DMS79 (cell line): ENCODE measurements at regions not wholly inside any gene's neighbourhood (a gene's known extent, or its start where the extent isn't known, plus 50 kb on each side); places are given as distances from the start of the nearest gene placed in this dataset.

Source experiments
- DNase-seq: peaks from one replicate; lab custom pipeline; 2025; lab: John Stamatoyannopoulos, UW

GRCh38 chr11:130711193-130711592 lies 205.1 kb downstream of the SNX19 start:
- no peak for DNase-seq

GRCh38 chr11:130712480-130712879 lies 203.8 kb downstream of the SNX19 start:
- DNase-seq, result no peak

GRCh38 chr11:130715085-130715876 lies 201.0 kb downstream of the SNX19 start:
- no peak for DNase-seq

GRCh38 chr11:130715877-130716220 lies 200.4 kb downstream of the SNX19 start:
- DNase-seq, result no peak

GRCh38 chr11:130718120-130718519 lies 198.2 kb downstream of the SNX19 start:
- no peak for DNase-seq

- DNase-seq, result no peak
Observed at GRCh38 chr11:130719220-130719915, 196.9 kb downstream of the SNX19 start.

- DNase-seq, result no peak
Observed at GRCh38 chr11:130720232-130721022, 195.9 kb downstream of the SNX19 start.

GRCh38 chr11:130721023-130721681 lies 195.1 kb downstream of the SNX19 start:
- DNase-seq, result no peak

- DNase-seq, result no peak
Observed at GRCh38 chr11:130721736-130722135, 194.5 kb downstream of the SNX19 start.

- DNase-seq, result no peak
Observed at GRCh38 chr11:130722401-130722800, 193.9 kb downstream of the SNX19 start.

- no peak for DNase-seq
Observed at GRCh38 chr11:130725421-130726233, 190.7 kb downstream of the SNX19 start.

GRCh38 chr11:130726234-130727037 lies 189.8 kb downstream of the SNX19 start:
- DNase-seq, result no peak

- no peak for DNase-seq
Observed at GRCh38 chr11:130727157-130728119, 188.8 kb downstream of the SNX19 start.

GRCh38 chr11:130728185-130729180 lies 187.8 kb downstream of the SNX19 start:
- DNase-seq, result peak; percentile 8

- no peak for DNase-seq
Observed at GRCh38 chr11:130729193-130729592, 187.1 kb downstream of the SNX19 start.

GRCh38 chr11:130729678-130730300 lies 186.5 kb downstream of the SNX19 start:
- no peak for DNase-seq

GRCh38 chr11:130731401-130731800 lies 184.9 kb downstream of the SNX19 start:
- no peak for DNase-seq

- no peak for DNase-seq
Observed at GRCh38 chr11:130732476-130732875, 183.8 kb downstream of the SNX19 start.
